Body of pancreas (tissue), 4 donors: ENCODE measurements at regions not wholly inside any gene's neighbourhood (a gene's known extent, or its start where the extent isn't known, plus 50 kb on each side); places are given as distances from the start of the nearest gene placed in this dataset.

ENCODE experiments used
- CTCF ChIP-seq, 7 experiments: fragments of 450-650 bp in 4 of 7; fragments of 200-600 bp in 3 of 7; sonication (generic) in 3 of 7; IDR thresholded peaks; one replicate each; pipeline ENCODE4 v1.5.1; 2016 to 2019; ENCODE audit warnings: antibody characterized with exemption in 7 of 7
- POLR2A ChIP-seq, 3 donors: fragments of 450-650 bp; IDR thresholded peaks; one replicate each; pipeline ENCODE4 v1.6.1; 2016; ENCODE audit warnings: antibody characterized with exemption in 3 of 3, mild to moderate bottlenecking in 2 of 3

DNA sequence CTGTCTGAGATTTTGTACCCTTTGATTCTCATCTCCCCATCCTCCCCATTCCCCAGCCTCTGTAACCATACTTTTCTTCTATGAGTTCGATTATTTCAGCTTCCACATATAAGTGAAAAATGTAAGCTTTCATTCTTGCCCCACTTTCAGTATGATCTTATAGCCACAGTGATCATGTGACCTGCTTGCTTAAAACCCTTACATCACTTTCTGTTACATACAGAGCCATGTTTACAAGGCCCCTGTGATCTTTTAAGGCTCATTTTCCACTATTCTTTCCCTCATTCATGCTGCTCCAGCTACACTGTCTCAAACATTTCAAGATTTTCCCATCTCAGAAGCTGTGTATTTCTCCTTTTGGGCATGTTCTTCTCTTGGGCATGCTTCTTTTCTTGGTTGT is 147.7 kb downstream of the DCK start:
- TF ChIP-seq CTCF (IDR thresholded peaks at IDR 0.05) (no peak), POLR2A (IDR thresholded peaks at IDR 0.05) (no peak)
